Fibroblast of lung (primary cell): ENCODE measurements at regions not wholly inside any gene's neighbourhood (a gene's known extent, or its start where the extent isn't known, plus 50 kb on each side); places are given as distances from the start of the nearest gene placed in this dataset.

Experiments used
- DNase-seq, 2 donors: peaks; one replicate each; pipeline versions ENCODE4 v3.0.0 to v3.0.0-alpha.2; 2010; ENCODE audit warnings: low read depth in 2 of 2
- H2AFZ ChIP-seq: 2 replicates; pipeline ENCODE4 v1.5.1; 2012; ENCODE audit warnings: low read length, control low read depth, inconsistent platforms
- H3K27ac ChIP-seq: 2 replicates; pipeline ENCODE4 v1.5.1; 2011; ENCODE audit warnings: low read length, control low read depth; ENCODE audit not compliant: insufficient read depth
- H3K27me3 ChIP-seq: 2 replicates; pipeline ENCODE4 v1.5.1; 2011; ENCODE audit warnings: mild to moderate bottlenecking, low read length; ENCODE audit not compliant: control insufficient read depth, insufficient read depth
- H3K36me3 ChIP-seq: 2 replicates; pipeline ENCODE4 v1.5.1; 2011; ENCODE audit warnings: low read length; ENCODE audit not compliant: control insufficient read depth, insufficient read depth
- H3K4me1 ChIP-seq: 2 replicates; pipeline ENCODE4 v1.5.1; 2011; ENCODE audit warnings: low read length; ENCODE audit not compliant: control insufficient read depth, insufficient read depth; ENCODE audit errors: extremely low read depth
- H3K4me2 ChIP-seq: 2 replicates; pipeline ENCODE4 v1.5.1; 2011; ENCODE audit warnings: low read length, control low read depth; ENCODE audit not compliant: insufficient read depth; ENCODE audit errors: extremely low read depth
- H3K4me3 ChIP-seq, 4 experiments: fragments of 200-600 bp in 1 of 4; sonication (generic) in 1 of 4; replicated peaks in 1 of 4; 2 replicates each; pipeline ENCODE4 v1.5.1; 2011 to 2016; ENCODE audit warnings: low read length in 4 of 4, low read depth in 3 of 4, mild to moderate bottlenecking in 3 of 4, control low read depth in 2 of 4, inconsistent platforms in 1 of 4, mixed read lengths in 1 of 4; ENCODE audit not compliant: insufficient read depth in 1 of 4; ENCODE audit errors: control extremely low read depth in 1 of 4
- H3K79me2 ChIP-seq: 2 replicates; pipeline ENCODE4 v1.5.1; 2012; ENCODE audit warnings: mild to moderate bottlenecking, low read length, inconsistent platforms; ENCODE audit not compliant: control insufficient read depth, insufficient read depth
- H3K9ac ChIP-seq: 2 replicates; pipeline ENCODE4 v1.5.1; 2011; ENCODE audit warnings: mild to moderate bottlenecking, low read length, control low read depth; ENCODE audit not compliant: insufficient read depth
- H3K9me3 ChIP-seq: 2 replicates; pipeline ENCODE4 v1.5.1; 2012; ENCODE audit warnings: low read depth, low read length; ENCODE audit not compliant: control insufficient read depth, insufficient read depth
- H4K20me1 ChIP-seq: 2 replicates; pipeline ENCODE4 v1.5.1; 2011; ENCODE audit warnings: low read length; ENCODE audit not compliant: control insufficient read depth, insufficient read depth; ENCODE audit errors: extremely low read depth
- CTCF ChIP-seq, 2 donors: IDR thresholded peaks in 1 of 2; conservative IDR thresholded peaks in 1 of 2; 1 replicate in 1 of 2; 2 replicates in 1 of 2; pipeline ENCODE4 v1.5.1; 2011 to 2012; ENCODE audit warnings: low read length in 2 of 2, control low read depth in 1 of 2, inconsistent platforms in 1 of 2, low read depth in 1 of 2, mild to moderate bottlenecking in 1 of 2
- EZH2 ChIP-seq: IDR thresholded peaks from 2 replicates; pipeline ENCODE4 v1.5.1; 2012; ENCODE audit warnings: low read length, control low read depth, mild to moderate bottlenecking; ENCODE audit errors: missing control alignments

GRCh38 chr2:7724336-7724735, 807.1 kb downstream of the RNF144A start:
- no peak overlapping the region for H3K4me2 ChIP-seq
- DNase-seq: no peak
- H3K4me1 ChIP-seq: no peaks in the 10 kb centered on the region
- no peaks in the 10 kb centered on the region for H3K36me3 ChIP-seq
- H3K27ac ChIP-seq: no peak overlapping the region
- no peak overlapping the region for H3K4me3 ChIP-seq
- H3K79me2 ChIP-seq: no peaks in the 10 kb centered on the region
- no peaks in the 10 kb centered on the region for H4K20me1 ChIP-seq
- H3K9ac ChIP-seq: no peak overlapping the region
- H2AFZ ChIP-seq: no peak overlapping the region
- no peaks in the 10 kb centered on the region for H3K9me3 ChIP-seq
- H3K27me3 ChIP-seq: no peaks in the 10 kb centered on the region
- TF ChIP-seq CTCF (conservative IDR thresholded peaks at IDR 0.05 in 1 of 2, IDR thresholded peaks at IDR 0.05 in 1 of 2; ENCODE audit: low read depth in 1 of 2, low read length in 2 of 2) (no peak), EZH2 (no peak)

GRCh38 chr2:7725171-7725849, 808.1 kb downstream of the RNF144A start:
- no peaks in the 10 kb centered on the region for H3K9me3 ChIP-seq
- no peak overlapping the region for H3K27ac ChIP-seq
- no peak overlapping the region for H3K9ac ChIP-seq
- no peaks in the 10 kb centered on the region for H3K79me2 ChIP-seq
- no peaks in the 10 kb centered on the region for H4K20me1 ChIP-seq
- peak; percentile 6 to 28 for TF ChIP-seq CTCF (conservative IDR thresholded peaks at IDR 0.05 in 1 of 2, IDR thresholded peaks at IDR 0.05 in 1 of 2; ENCODE audit: low read depth in 1 of 2, low read length in 2 of 2)
- no peak for TF ChIP-seq EZH2
- no peak overlapping the region for H2AFZ ChIP-seq
- no peak overlapping the region for H3K4me2 ChIP-seq
- H3K4me3 ChIP-seq: no peak overlapping the region
- no peaks in the 10 kb centered on the region for H3K27me3 ChIP-seq
- H3K36me3 ChIP-seq: no peaks in the 10 kb centered on the region
- DNase-seq: peak in 1 of 2 donors; percentile 62
- H3K4me1 ChIP-seq: no peaks in the 10 kb centered on the region

- no peak for TF ChIP-seq CTCF (conservative IDR thresholded peaks at IDR 0.05 in 1 of 2, IDR thresholded peaks at IDR 0.05 in 1 of 2; ENCODE audit: low read depth in 1 of 2, low read length in 2 of 2)
- TF ChIP-seq EZH2: no peak
- no peak overlapping the region for H2AFZ ChIP-seq
- H3K9ac ChIP-seq: no peak overlapping the region
- no peaks in the 10 kb centered on the region for H4K20me1 ChIP-seq
- no peaks in the 10 kb centered on the region for H3K4me1 ChIP-seq
- no peaks in the 10 kb centered on the region for H3K79me2 ChIP-seq
- H3K9me3 ChIP-seq: no peaks in the 10 kb centered on the region
- peak in 1 of 2 donors; percentile 92 for DNase-seq
- no peak overlapping the region for H3K27ac ChIP-seq
- H3K27me3 ChIP-seq: no peaks in the 10 kb centered on the region
- H3K4me2 ChIP-seq: no peak overlapping the region
- no peak overlapping the region for H3K4me3 ChIP-seq
- H3K36me3 ChIP-seq: no peaks in the 10 kb centered on the region
These were observed 808.6 kb downstream of the RNF144A start for GRCh38 chr2:7725850-7726242.
